ENCODE measurements at regions not wholly inside any gene's neighbourhood (a gene's known extent, or its start where the extent isn't known, plus 50 kb on each side); places are given as distances from the start of the nearest gene placed in this dataset.

DNA sequence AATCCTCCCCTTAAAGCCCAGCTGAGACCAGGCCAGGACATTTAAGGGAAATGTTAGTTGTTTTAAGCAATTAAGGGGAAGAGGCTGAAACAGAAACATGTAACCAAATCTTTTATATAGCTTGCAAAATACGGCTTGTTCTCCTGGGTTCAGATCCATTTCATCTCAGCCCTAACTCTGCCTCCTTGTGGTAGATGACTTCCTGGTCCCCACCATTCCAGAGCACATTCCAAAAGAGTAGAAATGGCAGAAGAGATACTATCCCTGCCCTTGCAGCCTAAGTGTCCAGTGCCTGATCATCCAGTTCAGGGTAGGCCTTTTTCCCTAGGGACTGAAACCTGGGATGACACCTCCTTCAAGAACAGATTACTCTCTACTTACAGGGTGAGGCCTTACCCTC lies 266.2 kb upstream of the VEPH1 start:
- no peaks in the 10 kb centered on the region for H3K36me3 ChIP-seq (ENCODE audit: insufficient read depth, low read length)
- no peak overlapping the region for H3K4me2 ChIP-seq (ENCODE audit: low read length)
- no peaks in the 10 kb centered on the region for H3F3A ChIP-seq (ENCODE audit: insufficient read depth, low read length)
- no peaks in the 10 kb centered on the region for H3K27me3 ChIP-seq (ENCODE audit: insufficient read depth, low read length)
- H3K27ac ChIP-seq (ENCODE audit: low read depth, low read length, poor library complexity, severe bottlenecking) = no peak overlapping the region
- H3K9me2 ChIP-seq (ENCODE audit: low read depth, low read length) = no peaks in the 10 kb centered on the region
- no peaks in the 10 kb centered on the region for H4K20me1 ChIP-seq (ENCODE audit: insufficient read depth, low read length)
- H2AFZ ChIP-seq (ENCODE audit: low read length) = no peak overlapping the region
- no peaks in the 10 kb centered on the region for H3K79me2 ChIP-seq (ENCODE audit: insufficient read depth, low read length)
- H3K4me3 ChIP-seq (ENCODE audit: low read depth, low read length, poor library complexity, severe bottlenecking) = no peak overlapping the region
- H3K9ac ChIP-seq (ENCODE audit: low read length) = no peak overlapping the region
- no peaks in the 10 kb centered on the region for H3K9me3 ChIP-seq (ENCODE audit: low read length)
- H3K4me1 ChIP-seq (ENCODE audit: insufficient read depth, low read length, severe bottlenecking) = no peaks in the 10 kb centered on the region
- no peak for TF ChIP-seq EZH2 (IDR thresholded peaks at IDR 0.05; ENCODE audit: borderline replicate concordance, low read length)
- TF ChIP-seq, protein P1, sequence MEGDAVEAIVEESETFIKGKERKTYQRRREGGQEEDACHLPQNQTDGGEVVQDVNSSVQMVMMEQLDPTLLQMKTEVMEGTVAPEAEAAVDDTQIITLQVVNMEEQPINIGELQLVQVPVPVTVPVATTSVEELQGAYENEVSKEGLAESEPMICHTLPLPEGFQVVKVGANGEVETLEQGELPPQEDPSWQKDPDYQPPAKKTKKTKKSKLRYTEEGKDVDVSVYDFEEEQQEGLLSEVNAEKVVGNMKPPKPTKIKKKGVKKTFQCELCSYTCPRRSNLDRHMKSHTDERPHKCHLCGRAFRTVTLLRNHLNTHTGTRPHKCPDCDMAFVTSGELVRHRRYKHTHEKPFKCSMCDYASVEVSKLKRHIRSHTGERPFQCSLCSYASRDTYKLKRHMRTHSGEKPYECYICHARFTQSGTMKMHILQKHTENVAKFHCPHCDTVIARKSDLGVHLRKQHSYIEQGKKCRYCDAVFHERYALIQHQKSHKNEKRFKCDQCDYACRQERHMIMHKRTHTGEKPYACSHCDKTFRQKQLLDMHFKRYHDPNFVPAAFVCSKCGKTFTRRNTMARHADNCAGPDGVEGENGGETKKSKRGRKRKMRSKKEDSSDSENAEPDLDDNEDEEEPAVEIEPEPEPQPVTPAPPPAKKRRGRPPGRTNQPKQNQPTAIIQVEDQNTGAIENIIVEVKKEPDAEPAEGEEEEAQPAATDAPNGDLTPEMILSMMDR (IDR thresholded peaks at IDR 0.05; ENCODE audit: low read length) = no peak

DNA sequence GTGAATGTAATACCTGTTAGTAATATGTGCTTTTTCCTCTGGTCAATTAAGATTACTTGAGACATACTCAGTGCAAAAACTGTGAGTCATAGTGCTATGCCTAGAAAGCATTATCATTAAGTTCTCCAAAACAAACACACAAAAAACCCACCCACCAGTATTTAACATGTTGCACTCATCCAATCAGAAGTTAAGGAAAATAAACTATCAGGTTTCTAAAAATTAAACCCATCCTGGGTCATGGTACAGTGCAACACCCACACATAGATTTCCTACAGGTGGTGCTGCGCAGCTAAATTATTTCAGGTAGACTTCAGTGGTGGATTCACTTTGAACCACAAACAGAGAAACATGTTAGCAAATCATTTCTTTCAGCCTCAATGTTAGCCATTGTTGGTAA lies 264.4 kb upstream of the VEPH1 start:
- no peaks in the 10 kb centered on the region for H3F3A ChIP-seq (ENCODE audit: insufficient read depth, low read length)
- H3K9me2 ChIP-seq (ENCODE audit: low read depth, low read length) = no peaks in the 10 kb centered on the region
- H3K9me3 ChIP-seq (ENCODE audit: low read length) = no peaks in the 10 kb centered on the region
- no peaks in the 10 kb centered on the region for H4K20me1 ChIP-seq (ENCODE audit: insufficient read depth, low read length)
- no peaks in the 10 kb centered on the region for H3K4me1 ChIP-seq (ENCODE audit: insufficient read depth, low read length, severe bottlenecking)
- H3K9ac ChIP-seq (ENCODE audit: low read length) = no peak overlapping the region
- H3K79me2 ChIP-seq (ENCODE audit: insufficient read depth, low read length) = no peaks in the 10 kb centered on the region
- no peak overlapping the region for H2AFZ ChIP-seq (ENCODE audit: low read length)
- H3K4me2 ChIP-seq (ENCODE audit: low read length) = no peak overlapping the region
- no peak overlapping the region for H3K4me3 ChIP-seq (ENCODE audit: low read depth, low read length, poor library complexity, severe bottlenecking)
- no peaks in the 10 kb centered on the region for H3K36me3 ChIP-seq (ENCODE audit: insufficient read depth, low read length)
- TF ChIP-seq EZH2 (IDR thresholded peaks at IDR 0.05; ENCODE audit: borderline replicate concordance, low read length) = no peak
- TF ChIP-seq, protein P1 (IDR thresholded peaks at IDR 0.05; ENCODE audit: low read length) = no peak
- H3K27ac ChIP-seq (ENCODE audit: low read depth, low read length, poor library complexity, severe bottlenecking) = no peak overlapping the region
- H3K27me3 ChIP-seq (ENCODE audit: insufficient read depth, low read length) = no peaks in the 10 kb centered on the region

DNA sequence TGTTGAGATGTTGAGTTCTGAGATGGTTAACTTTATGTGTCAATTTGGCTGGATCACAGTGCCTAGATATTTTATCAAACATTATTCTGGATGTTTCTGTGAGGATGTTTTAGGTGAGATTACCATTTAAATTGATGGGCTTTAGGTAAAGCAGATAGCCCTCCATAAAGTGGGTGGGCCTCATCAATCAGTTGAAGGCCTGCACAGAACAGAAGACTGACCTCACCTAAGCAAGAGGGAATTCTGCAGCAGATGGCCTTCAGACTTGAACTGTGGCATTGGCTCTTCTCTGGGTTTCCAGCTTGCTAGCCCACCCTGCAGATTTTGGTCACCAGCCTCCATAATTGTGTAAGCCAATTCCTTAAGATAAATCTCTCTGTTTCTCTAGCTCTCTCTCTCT lies 260.4 kb upstream of the VEPH1 start:
- Histone ChIP-seq H3K9me2 (ENCODE audit: low read depth, low read length) (no peaks in the 10 kb centered on the region), H3K9ac (ENCODE audit: low read length) (no peak overlapping the region), H3K27me3 (ENCODE audit: insufficient read depth, low read length) (peaks cover 4% of the 10 kb centered on the region; the same call in 1 of the 2 replicates), H3K79me2 (ENCODE audit: insufficient read depth, low read length) (no peaks in the 10 kb centered on the region), H3F3A (ENCODE audit: insufficient read depth, low read length) (no peaks in the 10 kb centered on the region), H2AFZ (ENCODE audit: low read length) (no peak overlapping the region), H3K27ac (ENCODE audit: low read depth, low read length, poor library complexity, severe bottlenecking) (no peak overlapping the region), H3K4me1 (ENCODE audit: insufficient read depth, low read length, severe bottlenecking) (no peaks in the 10 kb centered on the region), H4K20me1 (ENCODE audit: insufficient read depth, low read length) (no peaks in the 10 kb centered on the region), H3K4me3 (ENCODE audit: low read depth, low read length, poor library complexity, severe bottlenecking) (no peak overlapping the region), H3K4me2 (ENCODE audit: low read length) (no peak overlapping the region), H3K9me3 (ENCODE audit: low read length) (no peaks in the 10 kb centered on the region), H3K36me3 (ENCODE audit: insufficient read depth, low read length) (no peaks in the 10 kb centered on the region)
- TF ChIP-seq, protein P1 (IDR thresholded peaks at IDR 0.05; ENCODE audit: low read length) = no peak
- no peak for TF ChIP-seq EZH2 (IDR thresholded peaks at IDR 0.05; ENCODE audit: borderline replicate concordance, low read length)
